NCI-H446 treated with DMSO at 0.1 percent for 48 hours (cell line): ENCODE measurements at regions not wholly inside any gene's neighbourhood (a gene's known extent, or its start where the extent isn't known, plus 50 kb on each side); places are given as distances from the start of the nearest gene placed in this dataset.
"Not testable (repeated sequence)": the region's sequence is repeated elsewhere in the genome, so short reads cannot be mapped to it uniquely, and the experiment has no call there.

Source experiments
- DNase-seq: peaks from one replicate; lab custom pipeline; 2025; lab: John Stamatoyannopoulos, UW

DNA sequence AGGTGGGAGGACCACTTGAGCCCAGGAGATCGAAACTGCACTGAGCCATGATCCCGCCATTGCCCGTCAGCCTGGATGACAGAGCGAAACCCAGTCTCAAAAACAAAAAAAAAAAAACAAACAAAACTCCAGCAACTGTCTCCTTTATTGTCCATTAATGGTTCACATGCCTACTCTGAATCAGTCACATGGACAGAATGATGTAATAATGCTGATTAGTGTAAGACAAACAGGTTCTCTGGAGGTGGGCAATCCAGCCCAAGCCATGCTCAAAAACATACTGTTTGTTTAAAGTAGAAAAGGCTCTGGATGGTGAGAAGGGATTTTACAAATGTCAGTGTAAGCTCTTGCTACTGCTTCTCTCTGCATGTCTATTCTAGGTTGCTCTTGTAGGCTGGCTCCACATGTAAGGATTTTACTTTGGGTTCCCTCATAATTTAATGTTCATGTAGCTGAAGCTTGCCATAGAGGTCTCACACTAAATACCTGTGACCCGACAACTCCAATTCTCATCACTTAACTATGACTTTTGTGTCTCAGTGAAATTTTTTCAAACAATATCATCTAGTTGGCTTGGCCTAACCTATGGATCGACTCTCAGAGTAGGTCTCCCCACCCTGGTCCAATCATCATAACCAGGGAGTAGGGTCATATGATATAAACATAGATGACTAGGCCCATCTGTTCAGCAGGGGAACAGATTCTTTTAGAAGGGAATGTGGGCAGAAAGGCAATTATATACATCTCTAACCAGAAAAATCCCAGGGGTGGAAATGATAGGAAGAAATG is 83.9 kb upstream of the SLC39A10 start:
- DNase-seq = no peak

DNA sequence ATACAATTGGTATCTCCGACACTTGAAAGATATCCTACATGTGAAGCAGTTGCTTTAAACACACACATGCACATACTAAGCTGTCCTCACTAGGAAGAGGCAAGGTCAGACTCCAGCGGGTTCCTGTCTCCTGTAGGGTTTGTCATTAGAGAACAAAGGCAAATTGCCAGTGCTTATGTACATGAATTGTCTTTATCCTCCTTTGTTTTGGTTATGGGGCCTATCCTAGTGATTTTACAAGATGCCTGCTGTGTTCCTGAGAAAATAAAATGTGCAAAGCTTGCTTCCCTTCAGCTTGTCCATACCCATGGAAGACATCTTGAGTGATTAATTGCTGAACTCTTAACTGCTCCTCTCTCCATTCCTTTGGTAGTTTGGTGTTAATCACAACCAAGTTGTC is 86.7 kb upstream of the SLC39A10 start:
- no peak for DNase-seq

DNA sequence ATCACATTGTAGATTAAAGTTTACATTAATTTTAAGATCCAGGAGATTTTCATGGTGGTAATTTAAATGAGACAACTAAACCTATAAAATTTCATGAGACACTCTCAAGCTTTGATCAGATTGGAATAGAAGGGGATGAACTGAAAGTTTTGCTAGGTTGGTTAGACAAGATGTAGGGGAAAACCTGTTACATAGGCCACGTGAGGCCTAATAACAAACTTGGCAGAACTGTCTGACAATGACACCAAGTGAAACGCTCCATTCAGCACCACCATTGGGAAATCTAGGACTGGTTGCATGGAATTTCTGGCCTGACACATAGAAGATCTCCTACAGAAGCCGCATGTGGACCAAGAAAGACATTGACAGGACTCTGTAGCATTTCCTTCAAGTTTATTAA is 87.8 kb upstream of the SLC39A10 start:
- no peak for DNase-seq

DNA sequence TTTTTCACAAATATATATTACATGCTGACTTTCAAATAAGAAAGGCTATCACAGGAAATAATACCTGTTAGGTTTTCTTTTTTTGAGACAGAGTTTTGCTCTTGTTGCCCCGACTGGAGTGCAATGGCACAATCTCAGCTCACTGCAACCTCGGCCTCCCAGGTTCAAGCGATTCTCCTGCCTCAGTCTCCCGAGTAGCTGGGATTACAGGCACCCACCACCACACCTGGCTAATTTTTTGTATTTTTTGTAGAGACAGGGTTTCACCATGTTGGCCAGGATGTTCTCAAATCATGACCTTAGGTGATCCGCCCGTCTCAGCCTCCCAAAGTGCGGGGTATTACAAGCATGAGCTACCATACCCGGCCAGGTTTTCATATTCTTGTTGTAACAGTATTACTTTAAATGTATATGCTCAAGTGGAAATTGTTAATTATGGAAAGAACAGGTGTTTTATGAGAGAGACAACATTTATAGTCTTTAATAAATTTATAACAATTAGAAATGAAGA is 92.3 kb upstream of the SLC39A10 start:
- not testable (repeated sequence) for DNase-seq

DNA sequence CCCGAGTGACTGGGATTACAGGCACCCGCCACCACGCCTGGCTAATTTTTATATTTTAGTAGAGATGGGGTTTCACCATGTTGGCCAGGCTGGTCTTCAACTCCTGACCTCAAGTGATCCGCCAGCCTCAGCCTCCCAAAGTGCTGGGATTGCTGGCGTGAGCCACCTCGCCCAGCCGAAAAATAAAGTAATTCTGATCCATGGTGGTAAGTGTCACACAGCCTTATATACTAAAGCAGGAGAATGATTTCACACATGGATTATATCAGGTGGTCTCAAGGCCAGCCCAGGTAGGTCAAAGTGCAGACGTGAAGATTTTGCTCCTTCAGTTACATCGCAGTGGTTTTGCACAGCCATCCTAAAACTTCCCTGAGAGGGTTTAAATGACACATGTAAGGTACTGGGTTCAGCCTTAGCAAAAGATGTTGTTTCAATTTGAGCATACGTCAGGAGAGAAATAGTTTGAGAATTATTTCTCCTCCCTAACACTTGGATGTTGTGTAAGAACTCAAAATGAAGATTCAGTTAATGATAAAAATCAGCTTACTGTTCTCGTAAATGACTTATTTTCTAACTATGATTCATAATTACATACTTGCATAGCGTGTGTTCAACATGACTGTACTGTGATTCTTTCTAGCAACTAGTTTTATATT is 93.0 kb upstream of the SLC39A10 start:
- DNase-seq = no peak

DNA sequence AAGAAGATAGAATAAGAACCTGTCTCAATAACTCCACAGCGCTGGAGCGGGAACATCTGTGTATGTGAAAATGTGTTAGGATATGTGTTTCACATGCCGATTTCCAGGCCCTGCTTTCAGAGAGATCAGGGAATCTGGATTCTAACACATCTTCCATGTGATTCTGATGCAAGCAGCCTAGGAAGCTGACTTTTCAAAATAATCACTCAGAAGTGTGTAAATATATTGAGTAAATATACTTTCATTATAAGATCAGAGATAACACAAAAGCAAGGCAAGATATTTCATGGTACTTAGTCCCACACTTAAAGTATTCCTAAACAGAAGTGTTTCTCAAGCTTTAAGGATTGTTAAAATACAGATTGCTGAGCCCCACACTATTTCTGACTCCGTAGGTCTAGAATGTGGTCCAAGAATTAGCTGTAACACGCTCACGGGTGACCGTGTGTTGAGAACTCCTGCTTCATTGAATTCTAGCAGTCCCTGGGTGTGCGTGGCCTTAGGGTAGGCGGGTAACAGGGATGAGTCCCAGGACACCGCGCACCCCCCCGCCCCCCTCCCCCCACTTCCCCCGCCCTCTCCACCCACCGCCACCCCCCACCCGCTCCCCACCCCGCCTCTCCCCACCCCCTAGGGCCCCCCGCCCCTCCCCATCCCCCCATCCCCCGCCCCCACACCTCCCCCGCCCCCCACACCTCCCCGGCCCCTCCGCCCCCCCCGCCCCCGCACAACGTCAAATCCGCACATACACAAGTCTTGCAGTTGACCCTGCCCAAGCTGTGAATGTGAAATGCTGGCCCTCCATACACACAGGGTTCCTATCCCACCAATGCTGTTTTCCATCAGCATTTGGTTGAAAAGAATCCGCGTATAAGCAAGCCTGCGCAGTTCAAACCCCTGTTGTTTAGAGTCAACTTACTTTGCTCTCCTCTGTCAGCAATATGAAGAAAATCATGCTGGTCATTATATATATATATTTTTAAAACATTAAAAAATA is 94.2 kb upstream of the SLC39A10 start:
- DNase-seq = no peak

DNA sequence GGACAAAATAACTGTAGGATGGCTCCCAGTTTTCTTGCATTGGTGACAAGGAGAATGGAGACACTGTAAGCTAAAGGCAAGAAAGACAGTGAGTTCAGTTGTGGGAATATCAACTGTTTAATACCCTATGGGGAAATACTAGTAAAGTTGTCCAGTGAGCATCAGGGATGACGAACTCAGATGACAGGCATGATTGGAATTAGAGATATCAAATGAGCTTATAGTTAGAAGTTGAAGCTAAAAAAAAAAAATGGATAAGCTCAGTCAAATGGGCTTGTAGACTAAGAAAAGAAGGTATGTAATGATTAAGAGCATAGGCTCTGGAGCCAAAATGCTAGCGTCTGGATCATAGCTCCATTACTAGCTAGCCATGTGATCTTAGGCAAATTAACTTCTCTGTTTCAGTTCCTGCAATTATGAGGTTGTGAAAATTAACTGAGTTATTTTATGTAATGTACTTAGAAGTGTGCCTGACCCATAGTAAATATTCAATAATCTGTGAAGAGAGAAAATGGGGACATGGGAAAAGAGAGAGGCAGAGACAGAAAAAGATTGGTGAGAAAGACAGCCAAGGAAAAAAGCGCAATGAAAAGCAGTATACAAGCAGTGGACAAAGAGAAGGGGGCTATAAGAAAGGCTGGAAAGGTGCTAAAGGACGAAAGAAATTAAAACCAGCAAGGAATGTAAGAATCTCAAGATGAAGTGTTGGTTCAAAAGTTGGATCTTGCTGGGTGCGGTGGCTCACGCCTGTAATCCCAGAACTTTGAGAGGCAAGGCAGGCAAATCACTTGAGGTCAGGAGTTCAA is 95.7 kb upstream of the SLC39A10 start:
- DNase-seq = no peak

DNA sequence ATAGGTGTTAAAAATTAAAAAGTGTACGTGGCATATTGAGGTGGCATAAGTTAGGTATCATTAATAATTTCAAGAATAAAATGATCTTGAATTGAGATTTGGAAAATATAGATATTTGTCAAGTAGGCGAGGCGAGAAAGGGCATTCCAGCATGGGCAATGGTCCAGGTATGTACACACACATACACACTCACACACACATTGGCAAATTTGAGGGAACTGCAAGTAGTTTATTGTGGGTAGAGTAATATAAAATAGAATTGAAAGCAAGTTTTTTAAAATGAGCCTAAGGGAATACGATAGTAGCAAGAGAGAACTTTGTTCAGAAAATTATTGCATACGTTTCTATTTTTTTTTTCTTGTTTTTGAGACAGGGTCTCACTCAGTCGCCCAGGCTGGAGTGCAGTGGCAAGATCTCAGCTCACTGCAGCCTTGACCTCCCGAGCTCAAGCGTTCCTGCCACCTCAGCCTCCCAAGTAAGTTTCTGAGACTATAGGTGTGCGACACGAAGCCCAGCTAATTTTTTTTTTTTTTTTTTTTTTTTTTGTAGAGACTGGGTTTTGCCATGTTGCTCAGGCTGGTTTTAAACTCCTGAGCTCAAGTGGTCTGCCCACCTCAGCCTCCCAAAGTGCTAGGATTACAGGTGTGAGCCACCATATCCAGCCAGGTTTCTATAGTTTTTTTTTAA is 96.7 kb upstream of the SLC39A10 start:
- no peak for DNase-seq

DNA sequence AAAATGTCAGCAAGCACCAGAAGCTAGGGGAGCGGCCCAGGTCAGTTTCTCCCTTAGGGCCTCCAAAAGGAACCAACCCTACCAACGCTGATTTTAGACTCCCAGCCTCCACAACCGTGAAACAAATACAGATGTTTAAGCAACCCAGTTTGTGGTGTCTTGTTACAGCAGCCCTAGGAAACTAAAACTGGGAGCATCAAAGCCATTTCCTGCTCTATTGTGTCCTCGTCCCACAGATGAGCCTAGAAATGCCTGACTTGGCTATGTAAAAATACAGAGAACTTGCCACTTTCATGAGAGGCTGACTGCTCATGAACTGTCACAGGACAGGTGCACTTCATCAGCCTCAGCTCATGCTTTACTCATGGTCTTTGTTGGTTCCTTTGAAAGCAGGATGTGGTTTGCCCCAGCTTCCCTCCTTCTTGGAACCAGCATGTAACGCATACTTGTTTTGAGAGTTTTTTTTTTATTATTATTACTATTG is 97.6 kb upstream of the SLC39A10 start:
- no peak for DNase-seq

DNA sequence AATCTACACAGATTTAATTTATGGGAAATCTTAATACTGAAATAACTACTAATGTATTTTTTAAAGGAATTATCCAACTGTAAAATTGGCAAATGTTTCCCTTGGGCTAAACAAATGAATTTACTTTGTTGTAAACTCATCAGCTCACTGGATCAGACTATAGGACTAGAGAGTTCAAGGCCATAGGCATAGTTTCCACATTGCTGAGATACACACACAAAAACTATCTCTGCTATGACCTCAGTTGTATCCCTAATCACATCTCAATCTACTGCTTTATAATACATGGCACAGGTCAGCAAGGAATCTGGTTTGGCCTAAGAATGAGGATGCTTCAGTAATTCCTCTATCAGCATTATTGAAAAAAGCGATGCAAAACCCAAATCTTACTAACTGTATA is 101.1 kb upstream of the SLC39A10 start:
- DNase-seq = no peak

DNA sequence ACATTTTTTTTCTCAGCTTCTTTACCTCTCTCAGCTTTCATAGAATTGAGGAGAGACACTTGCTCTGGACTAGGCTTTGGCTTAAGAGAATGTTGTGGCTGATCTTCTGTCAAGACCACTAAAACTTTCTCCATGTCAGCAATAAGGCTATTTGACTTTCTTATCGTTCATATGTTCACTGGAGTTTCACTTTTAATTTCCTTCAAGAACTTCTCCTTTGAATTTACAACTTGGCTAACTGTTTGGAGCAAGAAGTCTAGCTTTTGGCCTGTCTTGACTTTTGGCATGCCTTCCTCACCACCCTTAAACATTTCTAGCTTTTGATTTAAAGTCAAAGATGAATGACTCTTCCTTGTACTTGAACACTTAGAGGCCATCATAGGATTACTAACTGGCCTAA is 104.4 kb upstream of the SLC39A10 start:
- no peak for DNase-seq

DNA sequence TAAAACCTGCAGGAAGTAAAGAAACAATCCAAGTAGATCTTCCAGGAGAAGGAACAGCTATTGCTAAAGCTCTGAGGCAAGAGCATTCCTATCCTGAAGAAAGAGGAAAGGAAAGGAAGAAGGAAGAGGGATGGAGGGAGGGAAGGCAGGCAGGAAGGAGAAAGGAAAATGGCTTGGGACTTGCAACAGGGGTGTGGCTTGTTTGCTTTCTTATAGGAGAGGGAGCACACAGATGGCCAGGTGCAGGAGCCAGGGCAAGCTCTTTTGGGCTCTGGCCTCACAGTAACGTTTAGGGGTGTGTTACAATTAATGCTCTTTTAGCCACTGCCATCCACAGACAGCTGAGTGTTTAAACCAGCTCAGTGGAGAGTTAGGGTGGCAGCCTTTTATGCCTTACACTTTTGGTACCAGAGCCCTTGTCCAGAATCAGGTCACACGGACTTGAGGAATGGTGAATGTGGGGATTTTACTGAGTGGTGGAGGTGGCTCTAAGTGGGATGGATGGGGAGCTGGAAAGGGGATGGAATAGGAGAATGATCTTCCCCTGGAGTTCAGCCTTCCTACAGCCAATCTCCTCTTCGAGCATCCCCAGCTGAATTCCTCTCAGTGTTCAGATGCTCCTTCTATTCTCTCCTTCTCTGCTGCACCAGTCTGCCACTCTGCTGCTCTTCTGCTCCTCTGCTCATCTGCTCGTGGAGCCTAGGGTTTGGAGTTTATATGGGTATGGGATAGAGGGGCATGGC is 108.7 kb upstream of the SLC39A10 start:
- no peak for DNase-seq

DNA sequence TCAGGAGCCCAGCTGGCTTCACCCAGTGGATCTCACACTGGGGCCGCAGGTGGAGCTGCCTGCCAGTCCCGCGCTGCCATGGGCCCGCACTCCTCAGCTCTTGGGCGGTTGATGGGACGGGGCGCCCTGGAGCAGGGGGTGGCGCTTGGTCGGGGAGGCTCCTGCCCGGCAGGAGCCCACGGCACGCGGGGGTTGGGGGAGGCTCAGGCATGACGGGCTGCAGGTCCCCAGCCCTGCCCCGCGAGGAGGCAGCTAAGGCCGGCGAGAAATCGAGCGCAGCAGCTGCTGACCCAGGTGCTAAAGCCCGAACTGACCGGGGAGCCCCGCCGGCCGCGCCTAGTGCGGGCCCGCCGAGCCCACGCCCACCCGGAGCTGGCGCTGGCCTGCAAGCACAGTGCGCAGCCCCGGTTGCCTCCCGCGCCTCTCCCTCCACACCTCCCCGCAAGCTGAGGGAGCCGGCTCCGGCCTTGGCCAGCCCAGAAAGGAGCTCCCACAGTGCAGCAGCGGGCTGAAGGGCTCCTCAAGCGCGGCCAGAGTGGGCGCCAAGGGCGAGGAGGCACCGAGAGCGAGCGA is 109.7 kb upstream of the SLC39A10 start:
- DNase-seq = not testable (repeated sequence)

DNA sequence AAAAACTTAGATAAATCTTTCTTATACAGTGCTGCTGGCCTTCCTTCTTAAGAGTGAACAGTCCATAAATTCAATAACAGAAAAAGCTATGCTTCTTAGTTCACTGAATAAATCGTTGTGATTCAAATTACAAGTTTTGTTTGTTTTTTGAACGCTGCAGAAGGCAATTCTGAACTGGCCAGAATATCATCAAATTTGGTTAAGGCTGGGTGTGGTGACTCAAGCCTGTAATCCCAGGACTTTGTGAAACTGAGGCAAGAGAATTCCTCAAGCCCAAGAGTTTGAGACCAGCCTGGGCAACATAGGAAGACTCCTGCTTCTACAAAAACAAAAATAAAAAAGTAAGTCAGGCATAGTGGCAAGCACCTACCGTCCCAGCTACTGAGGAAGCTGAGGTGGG is 111.2 kb upstream of the SLC39A10 start:
- no peak for DNase-seq

DNA sequence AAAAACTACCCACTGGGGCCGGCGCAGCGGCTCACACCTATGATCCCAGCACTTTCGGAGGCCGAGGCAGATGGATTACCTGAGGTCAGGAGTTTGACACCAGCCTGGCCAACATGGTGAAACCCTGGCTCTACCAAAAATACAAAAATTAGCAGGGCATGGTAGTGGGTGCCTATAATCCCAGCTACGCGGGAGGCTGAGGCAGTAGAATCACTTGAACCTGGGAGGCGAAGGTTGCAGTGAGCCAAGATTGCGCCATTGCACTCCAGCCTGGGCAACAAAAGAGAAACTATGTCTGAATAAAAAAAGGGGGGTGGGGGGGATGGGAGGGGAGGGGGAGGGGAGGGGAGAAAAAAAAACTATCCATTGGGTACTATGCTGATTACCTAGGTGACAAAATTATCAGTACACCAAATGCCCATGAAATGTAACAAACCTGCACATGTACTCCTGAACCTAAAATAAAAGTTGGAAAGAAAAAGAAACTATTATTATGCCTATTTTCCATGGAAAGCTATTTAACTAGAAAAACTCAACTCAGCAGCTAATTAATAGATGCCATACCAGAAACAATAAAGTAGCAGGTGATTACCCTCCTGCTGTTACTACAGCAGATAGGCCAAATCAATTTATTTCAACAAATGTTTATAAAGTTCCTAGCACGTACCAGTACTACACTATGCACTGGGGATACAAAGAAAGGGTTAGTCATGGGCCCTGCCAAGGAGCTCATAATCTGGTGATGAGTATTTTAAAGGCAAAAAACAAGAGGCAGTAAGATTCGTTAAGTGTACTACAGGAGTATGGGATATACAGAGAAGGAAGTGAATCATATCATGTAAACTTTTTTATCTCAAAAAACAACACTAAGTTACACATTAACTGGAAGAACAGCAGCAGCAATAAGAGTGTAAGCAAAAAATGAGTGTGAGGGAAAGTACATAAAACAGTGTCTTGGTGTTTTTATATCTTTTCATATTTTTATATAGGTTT is 112.8 kb upstream of the SLC39A10 start:
- DNase-seq = no peak

DNA sequence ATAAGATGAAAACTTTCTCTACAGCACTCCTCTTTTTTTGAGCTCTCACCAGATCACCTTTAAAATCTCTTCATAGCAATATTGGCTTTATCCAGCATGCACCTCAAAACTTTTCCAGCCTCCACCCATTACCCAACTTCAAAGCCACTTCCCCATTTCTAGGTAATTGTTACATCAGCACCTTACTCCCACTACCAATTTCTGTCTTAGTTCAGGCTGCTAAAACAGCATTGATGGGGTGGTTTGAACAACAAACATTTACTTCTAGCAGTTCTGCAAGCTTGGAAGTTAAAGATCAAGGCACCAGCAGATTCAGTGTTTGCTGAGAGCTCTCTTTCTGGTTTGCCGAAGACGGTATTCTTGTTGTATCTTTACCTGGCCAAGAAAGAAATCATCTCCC is 114.0 kb upstream of the SLC39A10 start:
- no peak for DNase-seq

DNA sequence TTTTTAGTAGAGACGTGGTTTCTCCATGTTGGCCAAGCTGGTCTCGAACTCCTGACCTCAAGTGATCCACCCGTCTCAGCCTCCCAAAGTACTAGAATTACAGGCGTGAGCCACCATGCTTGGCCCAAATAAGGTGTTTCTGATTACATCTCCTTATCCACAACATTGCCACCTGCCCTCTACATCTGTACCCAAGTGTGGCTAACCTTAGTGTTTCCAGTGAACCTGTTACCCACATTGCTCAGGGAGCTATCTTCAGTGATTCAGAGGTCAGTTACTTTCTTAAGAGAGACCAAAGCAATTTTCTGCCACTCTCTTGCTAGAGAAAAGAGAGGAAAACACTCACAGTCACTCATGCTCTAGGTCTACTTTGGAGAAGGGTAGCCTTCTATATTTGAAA is 115.0 kb upstream of the SLC39A10 start:
- no peak for DNase-seq

DNA sequence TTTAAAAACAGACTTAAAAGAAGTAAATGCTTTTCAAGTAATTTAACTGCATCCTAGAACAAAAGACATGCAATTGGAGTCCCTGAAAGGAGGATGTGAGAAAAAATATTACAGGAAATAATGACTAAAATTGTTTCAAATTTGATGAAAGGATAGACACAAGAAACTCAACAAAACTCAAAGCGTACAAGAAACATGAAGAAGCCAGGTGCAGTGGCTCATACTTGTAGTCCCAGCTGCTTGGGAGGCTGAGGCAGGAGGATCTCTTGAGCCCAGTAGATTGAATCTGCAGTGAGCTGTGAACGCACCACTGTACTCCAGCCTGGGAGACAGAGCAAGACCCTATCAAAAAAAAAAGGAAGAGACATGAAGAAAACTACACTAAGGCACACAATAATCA is 118.1 kb upstream of the SLC39A10 start:
- no peak for DNase-seq
